Loucy (cell line): ENCODE measurements at regions not wholly inside any gene's neighbourhood (a gene's known extent, or its start where the extent isn't known, plus 50 kb on each side); places are given as distances from the start of the nearest gene placed in this dataset.

Experiments
- CTCF ChIP-seq: fragments of 200-600 bp; sonication (generic); conservative IDR thresholded peaks from 2 replicates; pipeline ENCODE4 v1.5.1; 2014; ENCODE audit warnings: mild to moderate bottlenecking, antibody characterized with exemption, low read length
- EZH2phosphoT487 ChIP-seq: fragments of 200-600 bp; IDR thresholded peaks from 2 replicates; pipeline ENCODE4 v1.6.1; 2018; ENCODE audit warnings: antibody characterized with exemption, mild to moderate bottlenecking, moderate library complexity, borderline replicate concordance

- TF ChIP-seq CTCF (no peak), EZH2phosphoT487 (no peak)
Measured at GRCh38 chr5:87190041-87190440, 77.6 kb upstream of the RASA1 start.
